Thyroid gland (tissue), 4 donors: ENCODE measurements at regions not wholly inside any gene's neighbourhood (a gene's known extent, or its start where the extent isn't known, plus 50 kb on each side); places are given as distances from the start of the nearest gene placed in this dataset.

Experiments
- DNase-seq, 2 donors: peaks; one replicate each; pipeline ENCODE4 v3.0.0-alpha.2; 2019
- H3K27ac ChIP-seq, 3 donors: fragments of 200-600 bp; sonication (generic); 1 replicate in 2 of 3; 2 replicates in 1 of 3; pipeline ENCODE4 v1.5.1; 2016 to 2019; ENCODE audit warnings: mild to moderate bottlenecking in 1 of 3, moderate library complexity in 1 of 3
- H3K27me3 ChIP-seq: fragments of 200-600 bp; sonication (generic); one replicate; pipeline ENCODE4 v1.5.1; 2019
- H3K36me3 ChIP-seq, 2 donors: fragments of 200-600 bp; sonication (generic); one replicate each; pipeline ENCODE4 v1.5.1; 2016 to 2019
- H3K4me1 ChIP-seq, 2 donors: fragments of 200-600 bp; sonication (generic); one replicate each; pipeline ENCODE4 v1.5.1; 2017 to 2019
- H3K4me3 ChIP-seq, 3 donors: fragments of 200-600 bp; sonication (generic); replicated peaks in 1 of 3; 1 replicate in 2 of 3; 2 replicates in 1 of 3; pipeline ENCODE4 v1.5.1; 2016; ENCODE audit warnings: mild to moderate bottlenecking in 1 of 3
- H3K9me3 ChIP-seq: fragments of 200-600 bp; sonication (generic); one replicate; pipeline ENCODE4 v1.5.1; 2017
- CTCF ChIP-seq, 6 experiments: fragments of 200-600 bp in 3 of 6; fragments of 450-650 bp in 3 of 6; sonication (generic) in 3 of 6; IDR thresholded peaks; one replicate each; pipeline ENCODE4 v1.5.1; 2016 to 2019; ENCODE audit warnings: antibody characterized with exemption in 6 of 6, mild to moderate bottlenecking in 2 of 6, inconsistent platforms in 1 of 6, moderate library complexity in 1 of 6
- POLR2A ChIP-seq, 2 donors: fragments of 450-650 bp; IDR thresholded peaks; one replicate each; pipeline ENCODE4 v1.6.1; 2017; ENCODE audit warnings: antibody characterized with exemption in 2 of 2, mild to moderate bottlenecking in 2 of 2, moderate library complexity in 1 of 2
- WGBS, 2 donors: methylation state at CpG; one replicate each; pipeline ENCODE4 v1.1.5; 2017; 5-methylcytosine and 5-hydroxymethylcytosine counted together
- intact Hi-C: fragments of 100-400 bp; cut with DNase I; formaldehyde crosslinking; loops from one replicate; pipeline ENCODE4 v1.15.1; 2023

- H3K4me3 ChIP-seq = no peak overlapping the region
- no peaks in the 10 kb centered on the region for H3K36me3 ChIP-seq
- TF ChIP-seq CTCF (IDR thresholded peaks at IDR 0.05) (no peak), POLR2A (IDR thresholded peaks at IDR 0.05) (no peak)
- WGBS, 2 donors = 80 to 86% methylated on average over 2 of the region's 2 CpGs
- no peaks in the 10 kb centered on the region for H3K27me3 ChIP-seq
- DNase-seq = no peak
- no peaks in the 10 kb centered on the region for H3K9me3 ChIP-seq
- H3K4me1 ChIP-seq = no peaks in the 10 kb centered on the region
- H3K27ac ChIP-seq = no peak overlapping the region
- intact Hi-C loops = no loop called here
Observed at GRCh38 chr13:38166116-38166515, 183.5 kb upstream of the UFM1 start.

GRCh38 chr13:38160131-38160530, 189.5 kb upstream of the UFM1 start:
- H3K27me3 ChIP-seq = no peaks in the 10 kb centered on the region
- no peaks in the 10 kb centered on the region for H3K4me1 ChIP-seq
- TF ChIP-seq CTCF (IDR thresholded peaks at IDR 0.05) = no peak
- no peak for TF ChIP-seq POLR2A (IDR thresholded peaks at IDR 0.05)
- WGBS, 2 donors = 80 to 87% methylated on average over 3 of the region's 3 CpGs
- no peaks in the 10 kb centered on the region for H3K36me3 ChIP-seq
- intact Hi-C loops = no loop called here
- H3K27ac ChIP-seq = no peak overlapping the region
- no peak for DNase-seq
- H3K9me3 ChIP-seq = no peaks in the 10 kb centered on the region
- H3K4me3 ChIP-seq = no peak overlapping the region

GRCh38 chr13:38159710-38160109, 189.9 kb upstream of the UFM1 start:
- 96 to 100% methylated on average over 1 of the region's 1 CpG for WGBS, 2 donors
- intact Hi-C loops = no loop called here
- Histone ChIP-seq H3K27ac (no peak overlapping the region), H3K4me3 (no peak overlapping the region), H3K36me3 (no peaks in the 10 kb centered on the region), H3K9me3 (no peaks in the 10 kb centered on the region), H3K4me1 (no peaks in the 10 kb centered on the region), H3K27me3 (no peaks in the 10 kb centered on the region)
- TF ChIP-seq POLR2A (IDR thresholded peaks at IDR 0.05) (no peak), CTCF (IDR thresholded peaks at IDR 0.05) (no peak)
- no peak for DNase-seq

GRCh38 chr13:38147050-38147449, 202.6 kb upstream of the UFM1 start:
- Histone ChIP-seq H3K27me3 (no peaks in the 10 kb centered on the region), H3K27ac (no peak overlapping the region), H3K36me3 (no peaks in the 10 kb centered on the region), H3K4me3 (no peak overlapping the region), H3K4me1 (no peaks in the 10 kb centered on the region), H3K9me3 (no peaks in the 10 kb centered on the region)
- no peak for DNase-seq
- 73 to 83% methylated on average over 3 of the region's 3 CpGs for WGBS, 2 donors
- TF ChIP-seq POLR2A (IDR thresholded peaks at IDR 0.05) (no peak), CTCF (IDR thresholded peaks at IDR 0.05) (no peak)
- intact Hi-C loops = no loop called here

- no peaks in the 10 kb centered on the region for H3K36me3 ChIP-seq
- H3K4me3 ChIP-seq = no peak overlapping the region
- TF ChIP-seq CTCF (IDR thresholded peaks at IDR 0.05) (no peak), POLR2A (IDR thresholded peaks at IDR 0.05) (no peak)
- no peaks in the 10 kb centered on the region for H3K4me1 ChIP-seq
- intact Hi-C loops = no loop called here
- H3K9me3 ChIP-seq = no peaks in the 10 kb centered on the region
- H3K27ac ChIP-seq = no peak overlapping the region
- no peak for DNase-seq
- H3K27me3 ChIP-seq = no peaks in the 10 kb centered on the region
Observed at GRCh38 chr13:38141792-38142191, 207.9 kb upstream of the UFM1 start.
